GM23248 (cell line): ENCODE measurements at regions not wholly inside any gene's neighbourhood (a gene's known extent, or its start where the extent isn't known, plus 50 kb on each side); places are given as distances from the start of the nearest gene placed in this dataset.

Experiments used
- EZH2 ChIP-seq: fragments of 200-600 bp; sonication (generic); IDR thresholded peaks from 2 replicates; pipeline ENCODE4 v1.6.1; 2018; ENCODE audit warnings: antibody characterized with exemption, mild to moderate bottlenecking; ENCODE audit not compliant: insufficient read depth, poor library complexity, severe bottlenecking
- EZH2phosphoT487 ChIP-seq: fragments of 200-600 bp; sonication (generic); IDR thresholded peaks from 2 replicates; pipeline ENCODE4 v1.6.1; 2018; ENCODE audit warnings: antibody characterized with exemption, moderate library complexity, mild to moderate bottlenecking, low read depth; ENCODE audit not compliant: insufficient read depth

GRCh38 chr13:93101226-93101734, 125.3 kb upstream of the GPC6 start:
- TF ChIP-seq EZH2 (no peak), EZH2phosphoT487 (no peak)
